GM21529 (cell line): ENCODE measurements at regions not wholly inside any gene's neighbourhood (a gene's known extent, or its start where the extent isn't known, plus 50 kb on each side); places are given as distances from the start of the nearest gene placed in this dataset.
"Not testable (repeated sequence)": the region's sequence is repeated elsewhere in the genome, so short reads cannot be mapped to it uniquely, and the experiment has no call there.

Source experiments
- ATAC-seq: cut with Tn5 transposase; IDR thresholded peaks from one replicate; pipeline ENCODE4 v1.9.1; 2021; ENCODE audit not compliant: unreplicated experiment

DNA sequence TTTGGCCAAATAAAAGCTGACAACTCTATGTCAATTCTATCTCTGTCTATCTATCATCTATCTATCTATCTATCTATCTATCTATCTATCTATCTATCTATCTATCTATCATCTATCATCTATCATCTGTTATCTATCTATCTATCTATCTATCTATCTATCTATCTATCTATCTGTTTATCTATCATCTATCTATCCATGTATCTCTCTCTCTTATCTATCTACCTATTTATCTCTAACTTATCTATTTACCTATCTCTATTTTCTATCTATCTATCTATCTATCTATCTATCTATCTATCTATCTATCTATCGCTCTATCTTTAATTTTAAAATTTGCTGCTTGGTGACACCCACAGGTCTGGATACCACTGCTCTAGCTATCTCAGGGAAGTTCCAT is 271.1 kb downstream of the VRK1 start:
- ATAC-seq: not testable (repeated sequence)

DNA sequence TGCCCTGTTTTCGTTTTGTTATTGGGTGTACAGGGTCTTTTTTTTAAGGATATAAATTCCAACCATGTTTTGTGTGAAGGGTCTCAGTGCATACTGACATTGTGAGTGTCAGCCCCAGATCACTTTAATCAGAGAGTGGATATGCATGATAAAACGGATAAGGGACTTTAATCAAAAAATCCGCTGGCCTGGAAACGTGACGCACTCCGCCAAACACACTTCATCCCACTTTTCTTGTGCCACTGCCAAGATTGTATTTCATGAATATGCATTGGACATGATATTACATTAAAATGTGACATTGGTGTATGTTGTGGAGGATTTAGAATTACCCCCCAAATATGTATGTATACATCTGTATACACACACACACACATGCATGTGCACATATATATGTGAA is 273.1 kb downstream of the VRK1 start:
- no peak for ATAC-seq

DNA sequence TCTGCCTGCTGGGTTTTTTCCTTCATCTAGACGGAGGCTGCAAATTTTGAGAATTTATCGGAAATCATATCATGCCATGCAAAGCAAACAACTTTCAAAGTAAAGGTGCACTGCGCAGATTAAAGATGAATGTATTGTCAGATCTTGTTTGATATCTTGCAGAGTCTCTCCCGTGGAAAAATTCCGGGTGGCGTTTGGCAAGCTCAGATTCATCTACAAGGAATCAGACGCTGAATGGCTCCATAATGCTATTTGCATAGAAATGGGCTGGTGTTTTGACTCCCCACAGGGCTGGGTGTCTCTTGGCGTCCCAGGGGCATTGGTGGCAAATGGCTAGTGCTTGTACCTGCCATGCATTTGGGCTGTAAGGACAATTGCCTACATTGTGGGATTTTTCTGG is 274.0 kb downstream of the VRK1 start:
- ATAC-seq: no peak

DNA sequence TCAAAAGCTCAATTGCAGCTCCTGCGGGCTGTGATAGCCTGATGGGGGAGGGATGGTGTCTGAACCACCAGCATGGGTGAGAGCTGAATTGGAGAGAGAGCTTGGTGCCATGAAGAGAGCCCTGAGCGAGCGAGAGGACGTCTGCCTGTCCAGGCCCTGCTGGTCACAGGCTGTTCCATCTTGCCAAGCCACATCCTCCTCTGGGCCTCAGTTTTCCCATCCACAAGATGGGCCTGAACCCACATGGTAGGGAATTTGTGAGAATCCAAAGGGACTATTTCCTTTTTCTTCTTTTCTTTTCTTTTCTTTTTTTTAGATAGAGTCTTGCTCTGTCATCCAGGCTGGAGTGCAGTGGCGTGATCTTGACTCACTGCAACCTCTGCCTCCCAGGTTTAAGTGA is 276.4 kb downstream of the VRK1 start:
- ATAC-seq: no peak

DNA sequence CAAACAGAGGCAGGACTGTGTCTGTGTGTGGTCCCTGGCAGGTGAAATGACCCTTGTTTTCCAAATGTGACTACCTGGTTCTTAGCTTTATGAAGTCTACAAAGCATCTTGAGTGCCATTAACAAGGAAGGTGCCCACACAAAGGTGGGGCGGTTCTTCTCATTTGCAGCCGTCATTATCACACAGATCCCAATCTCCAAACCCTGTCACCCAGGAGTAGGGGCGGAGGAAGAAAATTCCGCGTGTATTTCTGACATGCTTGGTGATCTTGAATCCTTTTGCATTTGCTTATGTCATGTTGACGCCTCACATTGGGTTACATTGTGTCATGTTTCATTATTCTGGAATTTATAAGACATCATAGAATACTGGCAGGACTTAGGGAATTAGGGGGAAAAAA is 277.3 kb downstream of the VRK1 start:
- no peak for ATAC-seq

DNA sequence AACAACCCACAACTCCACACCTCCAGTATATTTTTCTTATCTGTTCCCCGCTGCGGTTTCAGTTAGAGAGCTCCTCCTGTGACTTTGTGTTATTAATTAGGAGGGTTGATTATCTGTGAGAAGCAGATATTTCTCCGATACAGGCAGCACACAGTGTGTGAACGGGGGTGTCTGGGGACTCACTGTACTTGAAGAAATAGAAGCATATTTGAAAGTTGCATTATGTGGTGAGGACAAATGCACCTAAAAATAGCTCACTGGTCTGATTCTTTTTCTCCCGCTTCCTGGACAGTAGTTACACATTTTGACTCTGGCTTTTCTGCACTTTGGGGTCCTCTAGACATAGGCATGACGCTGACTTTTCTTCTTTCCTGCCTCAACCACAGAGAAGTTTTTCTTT is 277.7 kb downstream of the VRK1 start:
- peak; percentile 39 for ATAC-seq

DNA sequence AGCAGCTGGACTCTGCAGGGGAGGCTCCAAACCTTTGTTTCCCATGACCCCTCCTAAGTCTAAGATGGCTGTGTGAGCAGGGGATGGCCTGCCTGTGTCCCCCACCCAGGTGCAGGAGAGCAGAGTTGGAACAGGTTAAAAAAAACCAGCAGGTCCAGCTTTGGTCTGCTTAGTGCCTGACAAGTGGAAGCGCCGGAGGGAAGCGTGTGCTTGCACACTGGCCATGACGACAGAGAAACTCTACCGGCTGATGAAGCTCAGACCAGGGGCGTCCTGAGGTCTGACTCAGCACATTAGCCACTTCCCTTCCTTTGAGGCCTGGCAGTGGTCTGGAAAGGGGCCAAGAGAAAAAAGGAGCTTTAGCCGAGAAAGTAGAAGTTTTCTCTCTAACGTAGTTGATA is 280.1 kb downstream of the VRK1 start:
- ATAC-seq: peak; percentile 79

DNA sequence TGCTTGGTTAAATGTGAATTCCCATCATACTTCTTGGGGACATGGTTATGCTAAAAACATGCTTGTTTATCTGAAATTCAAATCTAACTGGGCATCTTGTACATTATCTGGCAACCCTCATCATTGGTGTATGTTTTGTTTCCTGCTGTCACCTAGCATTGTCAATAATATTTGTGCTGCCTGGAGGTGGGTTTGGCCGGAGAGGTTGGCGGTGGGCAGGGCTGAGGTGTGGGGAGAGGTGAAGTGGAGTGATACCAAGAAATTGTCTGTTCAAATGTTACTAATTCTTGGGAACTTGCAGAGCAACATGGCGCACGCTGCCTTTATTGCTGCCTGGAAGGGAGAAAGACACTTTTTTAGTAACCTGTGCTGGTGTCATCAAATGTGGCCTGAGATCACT is 280.5 kb downstream of the VRK1 start:
- peak; percentile 10 for ATAC-seq

DNA sequence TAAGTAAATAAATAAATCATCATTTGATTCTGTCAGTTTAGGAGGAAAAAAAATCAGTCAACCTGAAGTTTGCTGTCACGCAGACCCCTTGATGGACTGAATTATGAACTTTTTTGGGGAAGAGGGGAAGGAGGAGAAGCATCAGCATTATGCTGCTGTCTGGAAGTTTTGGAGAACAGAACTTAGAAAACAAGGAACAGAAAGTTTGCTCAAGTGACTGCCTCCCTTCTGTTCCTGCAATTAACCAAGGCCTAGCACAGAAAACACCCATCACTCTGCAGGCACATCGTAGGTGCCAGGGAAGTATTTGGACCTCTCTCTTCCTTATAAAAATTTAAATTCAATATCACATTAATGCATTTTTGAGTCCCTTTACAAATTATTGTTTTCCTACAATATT is 283.8 kb downstream of the VRK1 start:
- no peak for ATAC-seq

DNA sequence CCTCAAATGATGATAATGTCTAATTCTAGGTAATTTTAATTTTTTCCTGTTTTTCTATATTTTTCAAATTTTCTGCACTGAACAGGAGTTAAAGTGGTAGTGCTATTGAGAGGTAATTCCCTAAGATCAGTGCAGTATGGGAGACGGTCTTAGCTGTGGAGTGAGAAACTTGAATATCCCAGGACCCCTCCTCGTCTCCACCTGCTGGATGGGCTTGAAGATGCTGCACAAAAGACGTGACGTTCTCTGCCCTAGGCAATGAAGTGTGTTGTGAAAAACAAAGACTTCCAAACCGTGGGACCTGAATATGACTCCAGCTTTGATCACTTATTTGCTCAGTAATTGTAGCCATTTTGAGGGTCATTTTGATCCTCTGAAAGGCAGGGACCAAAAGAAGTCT is 298.1 kb downstream of the VRK1 start:
- no peak for ATAC-seq

DNA sequence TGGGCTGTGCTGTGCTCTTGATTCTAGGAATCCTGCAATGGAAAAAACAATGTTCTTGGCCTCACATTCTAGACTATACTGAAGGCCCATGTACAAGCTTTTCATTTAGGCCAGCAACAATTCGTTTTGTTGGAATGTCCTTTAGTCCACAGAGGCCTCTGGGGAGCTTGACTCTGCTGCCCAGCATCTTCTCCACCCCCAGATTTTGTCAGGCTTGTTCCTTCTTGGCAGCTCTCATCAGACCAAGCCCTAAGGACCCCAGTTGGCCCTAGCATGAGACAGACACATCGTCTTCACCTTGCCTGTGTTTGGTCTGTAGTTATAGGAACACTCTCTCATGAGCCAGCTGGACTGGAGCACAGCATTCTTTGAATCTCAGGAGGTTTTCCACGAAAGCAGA is 300.1 kb downstream of the VRK1 start:
- ATAC-seq: no peak

DNA sequence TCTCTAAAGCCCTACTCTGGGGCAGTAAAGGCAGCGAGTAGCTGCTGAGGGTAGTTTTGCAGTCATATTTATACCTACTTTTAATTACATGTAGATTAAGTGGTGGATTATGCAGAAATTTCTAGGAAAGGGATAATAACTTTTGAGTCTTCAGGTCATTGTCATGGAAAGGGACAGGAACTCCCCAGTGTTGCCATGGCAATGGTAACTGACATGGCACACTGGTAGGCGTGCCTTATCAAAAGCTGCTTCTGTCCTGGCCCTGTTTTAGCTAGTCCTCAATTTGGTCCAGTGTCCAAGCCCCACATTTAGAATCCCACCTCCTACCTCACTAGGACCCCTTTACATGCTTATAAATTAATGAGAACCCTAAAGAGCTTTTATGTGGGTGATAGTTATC is 303.1 kb downstream of the VRK1 start:
- ATAC-seq: no peak

DNA sequence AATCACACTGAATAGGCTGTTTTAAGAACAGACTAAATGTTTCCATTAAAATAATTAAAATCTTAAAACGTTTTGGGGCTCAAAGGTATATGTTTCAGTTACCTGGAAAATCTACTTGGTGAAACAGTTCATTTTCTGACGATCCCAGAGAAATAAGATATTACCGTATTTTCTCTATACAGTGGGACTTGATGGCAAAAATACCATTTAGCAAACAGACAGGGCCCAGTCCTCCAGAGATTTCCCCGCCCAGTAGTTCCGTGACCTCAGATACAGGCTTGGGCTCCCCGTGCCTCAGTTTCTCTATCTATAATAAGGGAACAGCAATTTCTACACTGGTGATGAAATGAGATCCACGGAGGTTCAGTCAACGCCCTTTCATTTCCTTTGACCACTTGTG is 304.4 kb downstream of the VRK1 start:
- ATAC-seq: no peak

DNA sequence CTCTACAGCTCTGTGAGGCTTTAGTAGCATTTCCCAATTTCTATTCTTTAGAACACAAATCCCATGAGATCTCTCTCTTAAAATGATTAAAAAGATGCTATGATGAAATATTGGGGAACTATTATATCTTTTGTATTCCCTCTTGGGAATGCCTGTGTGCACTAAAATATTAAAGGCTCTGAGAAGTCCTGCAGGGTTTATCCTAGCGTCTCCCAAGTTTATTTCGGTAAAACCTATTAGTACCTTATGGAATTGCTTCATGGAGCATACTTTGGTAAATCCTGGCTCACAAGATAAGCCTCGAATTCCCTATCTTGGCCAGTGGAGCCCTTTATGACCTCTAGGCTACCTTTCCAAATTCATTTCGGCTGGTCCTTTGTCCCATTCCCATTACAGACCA is 306.8 kb downstream of the VRK1 start:
- ATAC-seq: no peak

DNA sequence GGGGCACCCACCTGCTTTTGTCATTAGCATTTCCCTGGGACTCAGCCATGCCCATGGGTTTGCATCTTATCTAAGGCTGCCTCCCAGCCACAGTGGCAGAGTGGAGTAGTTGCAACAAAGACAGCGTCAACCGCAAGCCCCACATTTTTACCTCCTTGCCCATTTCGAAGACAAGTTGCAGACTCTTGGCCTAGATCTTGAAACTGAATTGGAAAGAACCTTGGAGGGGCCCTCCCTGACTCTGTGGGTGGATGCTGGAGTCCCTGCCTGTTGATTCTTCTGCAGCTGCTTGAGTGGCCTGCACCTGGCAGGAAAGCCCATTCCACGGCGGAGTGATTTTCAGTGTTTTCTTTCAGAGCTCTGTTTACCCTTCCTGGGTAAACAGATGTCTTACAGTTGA is 309.0 kb downstream of the VRK1 start:
- no peak for ATAC-seq

DNA sequence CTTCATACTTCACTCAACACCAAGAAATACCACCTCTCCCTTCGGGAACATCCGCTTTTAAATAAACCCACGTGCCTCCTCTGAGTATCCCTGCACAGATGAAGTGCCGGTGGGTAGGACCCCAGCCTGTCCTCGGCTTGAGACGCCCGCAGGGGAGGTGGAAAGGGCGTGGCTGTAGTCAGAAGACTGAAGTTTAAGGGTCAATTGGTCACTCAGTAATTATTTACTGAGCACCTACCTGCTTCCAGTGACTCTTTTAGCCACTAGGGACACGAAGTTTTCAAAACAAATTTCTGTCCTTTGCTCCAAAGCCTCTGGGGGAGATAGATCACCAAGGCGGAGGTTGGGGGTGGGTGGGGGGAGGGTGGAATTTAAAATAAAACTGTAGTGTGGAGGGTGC is 309.4 kb downstream of the VRK1 start:
- no peak for ATAC-seq

DNA sequence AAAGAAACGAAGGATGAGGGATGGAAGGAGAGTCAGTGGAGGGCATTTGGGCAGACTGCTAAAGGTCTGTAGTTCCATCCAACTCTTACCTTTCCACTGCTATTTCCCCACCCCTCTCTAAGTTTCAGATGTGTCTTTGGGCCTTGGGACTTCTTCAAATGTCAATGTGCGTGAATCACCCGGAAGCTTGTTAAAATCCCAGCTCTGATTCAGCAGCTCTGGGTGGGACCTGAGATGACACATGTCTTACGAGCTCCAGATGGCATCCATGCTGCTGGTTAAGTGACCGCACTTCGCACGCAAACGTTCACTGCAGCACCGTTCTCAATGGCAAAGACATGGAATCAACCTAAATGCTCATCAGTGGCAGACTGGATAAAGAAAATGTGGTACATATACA is 309.9 kb downstream of the VRK1 start:
- no peak for ATAC-seq

DNA sequence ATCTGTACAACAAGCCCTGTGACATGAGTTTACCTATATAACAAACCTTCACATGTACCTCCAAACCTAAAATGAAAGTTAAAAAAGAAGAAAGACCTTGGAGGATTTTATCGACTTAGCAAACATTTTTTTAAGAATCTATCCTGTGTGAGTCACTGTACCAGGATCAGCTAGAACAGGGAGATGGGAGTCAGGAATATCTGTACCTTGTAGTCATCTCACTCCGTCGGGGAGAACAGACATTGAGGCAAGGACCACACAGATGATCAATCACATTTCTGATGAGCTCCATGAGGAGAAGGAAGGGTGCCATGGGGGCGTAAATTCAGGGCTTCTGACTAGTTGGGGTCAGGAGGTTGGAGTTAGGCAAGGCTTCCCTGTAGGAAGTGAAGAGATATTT is 310.6 kb downstream of the VRK1 start:
- ATAC-seq: no peak

DNA sequence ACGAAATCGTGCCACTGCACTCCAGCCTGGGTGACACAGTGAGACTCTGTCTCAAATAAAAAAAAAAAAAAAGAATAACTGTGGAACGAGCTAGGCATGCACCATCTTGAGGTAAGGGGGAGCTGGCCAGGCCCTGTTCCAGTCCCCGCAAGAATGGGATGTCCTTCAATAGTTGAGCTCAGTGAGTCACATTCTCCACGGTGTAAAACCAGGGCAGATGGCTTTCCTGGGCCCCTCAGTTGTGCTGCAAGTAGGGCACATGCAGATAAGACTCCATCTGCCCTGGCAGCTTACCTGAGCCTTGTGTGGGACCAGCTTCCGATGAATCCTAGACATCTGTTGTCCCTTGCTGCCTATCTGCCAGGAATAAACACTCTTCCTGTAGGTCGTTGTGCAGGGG is 312.1 kb downstream of the VRK1 start:
- ATAC-seq: no peak

DNA sequence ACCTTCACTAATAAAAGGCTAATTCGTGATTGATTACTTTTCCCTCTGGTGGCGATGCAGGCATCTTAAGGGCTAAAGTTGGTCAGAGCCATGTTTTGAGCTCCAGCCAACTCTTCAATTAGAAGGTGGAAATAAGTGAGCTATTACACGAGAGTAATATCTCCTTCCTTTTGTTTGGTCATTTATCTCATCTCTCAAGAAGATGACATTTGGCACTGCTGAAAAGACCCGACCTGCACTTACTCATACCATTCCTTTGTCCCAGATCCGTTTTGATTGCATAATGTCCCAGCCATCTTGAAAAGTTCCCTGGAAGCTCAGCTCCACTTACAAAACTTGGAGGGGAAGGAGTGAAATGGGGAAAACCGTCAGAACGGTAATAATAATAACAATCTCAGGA is 316.2 kb downstream of the VRK1 start:
- ATAC-seq: no peak

DNA sequence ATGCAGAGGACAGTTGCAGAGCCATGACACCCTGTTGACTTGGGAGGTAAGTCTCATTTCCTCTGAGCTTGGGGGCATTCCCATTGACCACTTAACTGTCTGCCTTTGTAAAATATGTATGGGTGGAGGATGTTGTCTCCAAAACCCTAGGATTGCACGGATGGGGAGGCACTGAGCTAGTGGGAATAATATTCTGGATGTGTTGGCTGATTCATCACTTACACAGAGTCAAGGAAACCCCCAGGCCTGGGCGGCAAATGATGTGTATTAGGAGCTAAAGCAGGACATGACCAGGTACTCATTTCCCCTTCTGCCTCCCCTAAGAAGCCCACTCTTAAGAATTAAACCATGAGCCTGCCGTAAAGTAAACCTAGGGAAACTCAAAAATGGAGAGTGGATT is 319.4 kb downstream of the VRK1 start:
- ATAC-seq: no peak

DNA sequence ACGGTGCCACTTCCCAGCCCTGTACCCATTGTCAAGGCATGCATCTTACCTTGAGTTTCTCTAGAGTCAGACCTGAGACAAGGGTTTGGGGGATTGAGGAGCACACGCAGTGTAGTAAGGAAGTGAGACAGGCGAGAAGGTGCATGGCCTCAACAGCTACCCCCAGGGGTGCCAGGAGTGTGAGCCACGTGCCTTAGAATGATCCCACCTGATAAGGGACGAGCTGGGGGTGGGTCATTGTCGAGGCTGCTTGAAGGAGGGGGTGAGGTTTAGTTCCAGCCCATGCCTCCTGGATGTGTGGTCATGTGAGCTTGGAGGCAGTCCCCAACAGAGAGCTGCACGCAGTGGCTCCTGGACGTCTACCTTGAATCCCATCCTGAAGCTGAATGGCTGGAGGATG is 320.5 kb downstream of the VRK1 start:
- no peak for ATAC-seq

DNA sequence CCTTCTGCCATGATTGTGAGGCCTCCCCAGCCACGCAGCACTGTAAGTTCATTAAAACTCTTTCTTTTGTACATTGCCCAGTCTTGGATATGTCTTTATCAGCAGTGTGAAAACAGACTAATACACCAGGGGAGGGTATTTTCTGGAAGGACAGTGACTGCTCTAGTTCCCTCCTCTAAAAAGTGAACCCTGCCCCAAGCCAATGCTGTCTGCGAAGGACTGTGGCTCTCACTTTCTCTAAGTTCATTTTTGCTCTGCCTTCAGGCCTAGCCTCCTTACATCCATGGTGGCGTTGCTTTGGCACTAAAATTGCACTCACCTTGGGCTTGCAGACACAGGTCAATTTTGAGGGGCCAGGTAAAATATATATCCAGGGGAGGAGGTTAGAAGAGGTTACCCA is 323.0 kb downstream of the VRK1 start:
- ATAC-seq: no peak

DNA sequence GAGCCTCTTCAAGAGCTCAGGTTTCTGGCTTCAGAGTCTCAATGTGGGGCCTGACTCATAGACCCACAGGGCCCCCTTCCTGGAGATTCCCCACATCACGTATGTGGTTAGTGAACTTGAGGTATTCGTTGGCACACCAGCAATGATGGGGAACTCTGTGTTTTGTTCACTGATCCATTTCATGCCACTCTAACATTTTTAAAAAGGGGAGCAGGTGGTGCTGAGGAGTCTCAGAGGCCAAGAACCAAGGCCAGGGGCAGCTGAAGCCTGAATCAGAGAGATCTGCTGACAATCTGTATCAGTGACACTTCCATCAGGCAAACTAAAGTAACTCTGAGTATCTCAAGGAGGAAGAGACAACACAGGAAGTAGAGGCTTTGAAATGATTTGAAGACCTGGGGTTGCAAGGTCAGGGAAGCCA is 323.4 kb downstream of the VRK1 start:
- no peak for ATAC-seq
